Astrocyte (in vitro differentiated cells and primary cell): ENCODE measurements at regions not wholly inside any gene's neighbourhood (a gene's known extent, or its start where the extent isn't known, plus 50 kb on each side); places are given as distances from the start of the nearest gene placed in this dataset.

Experiments
- DNase-seq: peaks from one replicate; pipeline ENCODE4 v3.0.0-alpha.2; 2010; ENCODE audit warnings: low read depth
- FAIRE-seq: peaks from 2 replicates; lab custom pipeline; 2011; peaks lifted over from hg19 to GRCh38; lab: Jason Lieb, UNC
- H2AFZ ChIP-seq: 2 replicates; pipeline ENCODE4 v1.6.0; 2012; ENCODE audit warnings: low read depth, low read length, inconsistent platforms
- H3K27ac ChIP-seq: 2 replicates; pipeline ENCODE4 v1.5.1; 2011; ENCODE audit warnings: low read depth, low read length, inconsistent platforms
- H3K27me3 ChIP-seq: 2 replicates; pipeline ENCODE4 v1.6.0; 2011; ENCODE audit warnings: low read length, inconsistent platforms; ENCODE audit not compliant: insufficient read depth
- H3K36me3 ChIP-seq: 2 replicates; pipeline ENCODE4 v1.5.1; 2011; ENCODE audit warnings: low read length, inconsistent platforms; ENCODE audit not compliant: insufficient read depth
- H3K4me1 ChIP-seq: 2 replicates; pipeline ENCODE4 v1.5.1; 2011; ENCODE audit warnings: low read length, inconsistent platforms; ENCODE audit not compliant: insufficient read depth
- H3K4me2 ChIP-seq: 2 replicates; pipeline ENCODE4 v1.6.0; 2012; ENCODE audit warnings: low read length, inconsistent platforms
- H3K4me3 ChIP-seq: 2 replicates; pipeline ENCODE4 v1.5.1; 2011; ENCODE audit warnings: low read depth, mild to moderate bottlenecking, low read length, inconsistent platforms; ENCODE audit not compliant: insufficient read depth
- H3K79me2 ChIP-seq: 2 replicates; pipeline ENCODE4 v1.6.0; 2012; ENCODE audit warnings: mild to moderate bottlenecking, low read length, inconsistent platforms; ENCODE audit not compliant: insufficient read depth
- H3K9ac ChIP-seq: 2 replicates; pipeline ENCODE4 v1.6.0; 2012; ENCODE audit warnings: mild to moderate bottlenecking, low read length, inconsistent platforms
- H3K9me3 ChIP-seq: 2 replicates; pipeline ENCODE4 v1.5.1; 2012; ENCODE audit warnings: low read depth, mild to moderate bottlenecking, low read length, inconsistent platforms; ENCODE audit not compliant: insufficient read depth
- H4K20me1 ChIP-seq: 2 replicates; pipeline ENCODE4 v1.6.0; 2012; ENCODE audit warnings: low read length, inconsistent platforms; ENCODE audit not compliant: insufficient read depth
- H3K27ac Mint-ChIP-seq: one replicate; pipeline ENCODE4 v1.8.0; 2021; ENCODE audit warnings: mild to moderate bottlenecking, mixed read lengths; ENCODE audit not compliant: unreplicated experiment
- H3K27me3 Mint-ChIP-seq: one replicate; pipeline ENCODE4 v1.8.0; 2021; ENCODE audit warnings: low read depth, mixed read lengths; ENCODE audit not compliant: unreplicated experiment
- H3K36me3 Mint-ChIP-seq: one replicate; pipeline ENCODE4 v1.8.0; 2021; ENCODE audit warnings: low read depth, mixed read lengths; ENCODE audit not compliant: unreplicated experiment
- H3K4me1 Mint-ChIP-seq: one replicate; pipeline ENCODE4 v1.8.0; 2021; ENCODE audit warnings: low read depth, mixed read lengths; ENCODE audit not compliant: unreplicated experiment
- H3K4me3 Mint-ChIP-seq: one replicate; pipeline ENCODE4 v1.8.0; 2021; ENCODE audit warnings: mild to moderate bottlenecking, moderate library complexity, mixed read lengths; ENCODE audit not compliant: unreplicated experiment
- H3K9me3 Mint-ChIP-seq: one replicate; pipeline ENCODE4 v1.8.0; 2021; ENCODE audit warnings: mild to moderate bottlenecking, mixed read lengths; ENCODE audit not compliant: unreplicated experiment
- CTCF ChIP-seq: IDR thresholded peaks from 2 replicates; pipeline ENCODE4 v1.5.1; 2011; ENCODE audit warnings: low read depth, mild to moderate bottlenecking, inconsistent platforms, low read length, moderate library complexity; ENCODE audit not compliant: insufficient read depth
- EZH2 ChIP-seq: IDR thresholded peaks from 2 replicates; pipeline ENCODE4 v1.6.1; 2012; ENCODE audit warnings: mild to moderate bottlenecking, low read length, inconsistent platforms; ENCODE audit not compliant: insufficient read depth

GRCh38 chr3:80233576-80233975 is 465.8 kb upstream of the ROBO1 start:
- no peaks in the 10 kb centered on the region for H3K27me3 ChIP-seq
- H3K9me3 Mint-ChIP-seq: peaks cover 5% of the 10 kb centered on the region
- peaks cover 28% of the 10 kb centered on the region for H3K4me1 Mint-ChIP-seq
- H3K27ac Mint-ChIP-seq: no peak overlapping the region
- FAIRE-seq (no peak), DNase-seq (peak; percentile 7)
- peak overlapping the region; percentile 83 for H3K27ac ChIP-seq
- H3K36me3 Mint-ChIP-seq: no peaks in the 10 kb centered on the region
- no peaks in the 10 kb centered on the region for H4K20me1 ChIP-seq
- H3K4me3 Mint-ChIP-seq: no peak overlapping the region
- H3K9me3 ChIP-seq: no peaks in the 10 kb centered on the region
- H3K27me3 Mint-ChIP-seq: no peaks in the 10 kb centered on the region
- no peak overlapping the region for H3K9ac ChIP-seq
- H3K4me3 ChIP-seq: no peak overlapping the region
- peak overlapping the region; percentile 75 for H3K4me2 ChIP-seq
- no peaks in the 10 kb centered on the region for H3K79me2 ChIP-seq
- no peak for TF ChIP-seq CTCF
- H3K4me1 ChIP-seq: peaks cover 19% of the 10 kb centered on the region
- no peaks in the 10 kb centered on the region for H3K36me3 ChIP-seq
- no peak overlapping the region for H2AFZ ChIP-seq

GRCh38 chr3:80232760-80233159 is 465.0 kb upstream of the ROBO1 start:
- Histone ChIP-seq H4K20me1 (no peaks in the 10 kb centered on the region), H3K9ac (peak overlapping the region; percentile 43), H3K27ac (peak overlapping the region; percentile 83), H3K9me3 (no peaks in the 10 kb centered on the region), H2AFZ (peak overlapping the region; percentile 61), H3K27me3 (no peaks in the 10 kb centered on the region), H3K36me3 (no peaks in the 10 kb centered on the region), H3K79me2 (no peaks in the 10 kb centered on the region), H3K4me1 (peaks cover 19% of the 10 kb centered on the region), H3K4me2 (peak overlapping the region; percentile 75), H3K4me3 (no peak overlapping the region)
- no peaks in the 10 kb centered on the region for H3K27me3 Mint-ChIP-seq
- DNase-seq (peak; percentile 94), FAIRE-seq (peak; percentile 70)
- TF ChIP-seq CTCF: no peak
- no peak for TF ChIP-seq EZH2
- peak overlapping the region; percentile 15 for H3K4me3 Mint-ChIP-seq
- H3K27ac Mint-ChIP-seq: peak overlapping the region; percentile 88
- H3K9me3 Mint-ChIP-seq: peaks cover 5% of the 10 kb centered on the region
- H3K36me3 Mint-ChIP-seq: no peaks in the 10 kb centered on the region
- H3K4me1 Mint-ChIP-seq: peaks cover 26% of the 10 kb centered on the region

GRCh38 chr3:80230962-80231361 is 463.2 kb upstream of the ROBO1 start:
- no peak overlapping the region for H3K4me3 ChIP-seq

More at GRCh38 chr3:80230962-80231361, 463.2 kb upstream of the ROBO1 start:
- H2AFZ ChIP-seq: no peak overlapping the region
- H4K20me1 ChIP-seq: no peaks in the 10 kb centered on the region
- Mint-ChIP-seq H3K36me3 (no peaks in the 10 kb centered on the region), H3K4me1 (peaks cover 26% of the 10 kb centered on the region), H3K9me3 (peaks cover 5% of the 10 kb centered on the region), H3K27ac (no peak overlapping the region), H3K27me3 (no peaks in the 10 kb centered on the region), H3K4me3 (no peak overlapping the region)
- H3K4me1 ChIP-seq: peaks cover 19% of the 10 kb centered on the region
- no peaks in the 10 kb centered on the region for H3K9me3 ChIP-seq
- TF ChIP-seq EZH2: no peak
- TF ChIP-seq CTCF: no peak
- no peak overlapping the region for H3K9ac ChIP-seq
- H3K27ac ChIP-seq: no peak overlapping the region
- no peak for DNase-seq
- H3K4me2 ChIP-seq: no peak overlapping the region
- H3K36me3 ChIP-seq: no peaks in the 10 kb centered on the region
- no peaks in the 10 kb centered on the region for H3K79me2 ChIP-seq
- no peak for FAIRE-seq
- H3K27me3 ChIP-seq: no peaks in the 10 kb centered on the region
